ENCODE measurements at regions not wholly inside any gene's neighbourhood (a gene's known extent, or its start where the extent isn't known, plus 50 kb on each side); places are given as distances from the start of the nearest gene placed in this dataset.

DNA sequence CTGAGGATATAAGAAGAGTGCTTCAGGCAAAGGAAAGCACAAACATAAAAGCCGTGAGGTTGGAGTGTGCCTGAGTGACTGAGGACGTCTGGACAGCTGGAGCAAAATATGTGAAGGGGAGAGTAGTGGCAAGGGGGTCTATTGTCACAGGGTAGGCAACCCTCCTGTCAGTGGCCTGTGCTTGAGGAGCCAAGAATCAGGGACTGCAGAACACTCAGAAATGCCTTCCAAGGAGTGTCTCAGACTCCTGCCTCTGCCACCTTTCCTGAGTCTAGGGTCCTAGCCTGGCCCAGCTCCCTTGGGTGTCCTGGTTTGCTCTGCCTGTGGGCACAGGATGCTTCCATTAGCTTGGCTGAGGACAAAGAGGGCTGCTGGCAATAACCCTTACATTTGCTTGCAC is 152.5 kb upstream of the PJA1 start (continued):
- TF ChIP-seq, protein P1, sequence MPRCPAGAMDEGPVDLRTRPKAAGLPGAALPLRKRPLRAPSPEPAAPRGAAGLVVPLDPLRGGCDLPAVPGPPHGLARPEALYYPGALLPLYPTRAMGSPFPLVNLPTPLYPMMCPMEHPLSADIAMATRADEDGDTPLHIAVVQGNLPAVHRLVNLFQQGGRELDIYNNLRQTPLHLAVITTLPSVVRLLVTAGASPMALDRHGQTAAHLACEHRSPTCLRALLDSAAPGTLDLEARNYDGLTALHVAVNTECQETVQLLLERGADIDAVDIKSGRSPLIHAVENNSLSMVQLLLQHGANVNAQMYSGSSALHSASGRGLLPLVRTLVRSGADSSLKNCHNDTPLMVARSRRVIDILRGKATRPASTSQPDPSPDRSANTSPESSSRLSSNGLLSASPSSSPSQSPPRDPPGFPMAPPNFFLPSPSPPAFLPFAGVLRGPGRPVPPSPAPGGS (IDR thresholded peaks at IDR 0.05; ENCODE audit: borderline replicate concordance, insufficient read depth, low read depth, low read length, poor library complexity, severe bottlenecking): no peak
- TF ChIP-seq SREBF1 (IDR thresholded peaks at IDR 0.05; ENCODE audit: low read length) (no peak), TBL1XR1 (IDR thresholded peaks at IDR 0.05; ENCODE audit: low read depth, low read length) (no peak)

DNA sequence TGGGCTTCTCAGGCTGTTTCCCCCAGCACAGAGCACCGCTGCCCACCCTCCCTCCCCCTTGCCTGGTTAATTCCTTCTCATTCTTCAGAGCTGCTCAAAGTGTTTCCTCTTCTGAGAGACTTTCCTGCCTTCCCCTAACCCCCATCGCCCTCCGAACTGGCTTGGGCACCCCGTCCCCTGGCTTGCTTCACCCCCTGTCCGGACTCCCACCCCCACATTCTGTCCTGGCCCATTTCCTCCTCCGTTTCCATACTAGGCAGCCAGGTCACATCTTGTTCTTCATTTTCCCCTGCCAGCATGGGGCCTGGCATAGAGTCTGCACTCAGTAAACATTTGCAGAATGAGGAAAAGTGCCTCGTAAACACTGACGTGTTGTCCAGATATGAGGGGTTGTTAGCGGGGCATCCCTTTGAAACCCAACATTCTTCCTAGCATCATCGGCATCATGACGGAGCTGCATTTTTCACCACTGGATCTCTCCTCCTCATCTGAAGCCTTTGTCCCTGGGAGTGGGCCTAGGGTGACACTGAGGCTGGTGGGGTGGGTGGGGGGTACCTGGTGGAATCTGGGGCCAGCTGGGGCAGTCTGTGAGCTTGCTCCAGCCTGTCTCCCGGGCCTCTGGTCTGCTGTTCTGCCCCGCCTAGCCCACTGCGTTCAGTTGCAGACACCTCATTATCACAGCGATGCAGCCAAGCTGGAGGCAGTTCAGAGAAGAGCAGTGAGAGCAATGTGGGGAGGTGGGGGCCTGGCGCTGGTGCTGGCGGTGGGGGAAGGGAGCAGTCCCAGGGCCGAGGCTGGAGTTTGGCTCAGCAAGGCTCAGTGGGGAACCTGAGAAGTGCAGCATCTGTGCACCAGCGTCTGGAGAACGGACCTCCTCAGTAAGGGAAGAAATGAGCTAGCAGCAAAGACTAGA is 149.4 kb upstream of the PJA1 start:
- no peaks in the 10 kb centered on the region for H3K27me3 ChIP-seq (replicated peaks in 1 of 2; ENCODE audit: control insufficient read depth in 2 of 2, insufficient read depth in 2 of 2, low read length in 1 of 2)
- SMC1A ChIA-PET (ENCODE audit: uncharacterized antibody, unreplicated experiment): no interaction called here
- TF ChIP-seq NR2C2 (IDR thresholded peaks at IDR 0.05; ENCODE audit: borderline replicate concordance, control insufficient read depth, insufficient read length, low read depth) (no peak), RUNX3 (IDR thresholded peaks at IDR 0.05; ENCODE audit: low read length) (no peak), SREBF1 (IDR thresholded peaks at IDR 0.05; ENCODE audit: low read length) (no peak), POLR2A (IDR thresholded peaks at IDR 0.05; ENCODE audit: low read depth, low read length) (no peak), CHD2 (IDR thresholded peaks at IDR 0.05; ENCODE audit: borderline replicate concordance, low read depth, low read length) (no peak), MEF2A (IDR thresholded peaks at IDR 0.05; ENCODE audit: insufficient read depth, low read depth, low read length) (no peak), IKZF1 (conservative IDR thresholded peaks at IDR 0.05) (no peak), FOXM1 (IDR thresholded peaks at IDR 0.05; ENCODE audit: low read depth, low read length) (no peak), SIN3A (IDR thresholded peaks at IDR 0.05; ENCODE audit: low read depth, low read length) (no peak), HCFC1 (IDR thresholded peaks at IDR 0.05; ENCODE audit: low read length) (no peak), TARDBP (IDR thresholded peaks at IDR 0.05; ENCODE audit: borderline replicate concordance) (no peak), EZH2 (IDR thresholded peaks at IDR 0.05; ENCODE audit: borderline replicate concordance, control insufficient read depth, low read depth, low read length) (no peak), ATF7 (IDR thresholded peaks at IDR 0.05; ENCODE audit: low read depth) (no peak), EED (IDR thresholded peaks at IDR 0.05; ENCODE audit: low read depth) (no peak), MXI1 (IDR thresholded peaks at IDR 0.05; ENCODE audit: low read depth, low read length) (no peak), POLR2AphosphoS5 (IDR thresholded peaks at IDR 0.05; ENCODE audit: low read length) (no peak), IRF4 (IDR thresholded peaks at IDR 0.05; ENCODE audit: low read depth, low read length) (no peak)
- TF ChIP-seq, protein P2, sequence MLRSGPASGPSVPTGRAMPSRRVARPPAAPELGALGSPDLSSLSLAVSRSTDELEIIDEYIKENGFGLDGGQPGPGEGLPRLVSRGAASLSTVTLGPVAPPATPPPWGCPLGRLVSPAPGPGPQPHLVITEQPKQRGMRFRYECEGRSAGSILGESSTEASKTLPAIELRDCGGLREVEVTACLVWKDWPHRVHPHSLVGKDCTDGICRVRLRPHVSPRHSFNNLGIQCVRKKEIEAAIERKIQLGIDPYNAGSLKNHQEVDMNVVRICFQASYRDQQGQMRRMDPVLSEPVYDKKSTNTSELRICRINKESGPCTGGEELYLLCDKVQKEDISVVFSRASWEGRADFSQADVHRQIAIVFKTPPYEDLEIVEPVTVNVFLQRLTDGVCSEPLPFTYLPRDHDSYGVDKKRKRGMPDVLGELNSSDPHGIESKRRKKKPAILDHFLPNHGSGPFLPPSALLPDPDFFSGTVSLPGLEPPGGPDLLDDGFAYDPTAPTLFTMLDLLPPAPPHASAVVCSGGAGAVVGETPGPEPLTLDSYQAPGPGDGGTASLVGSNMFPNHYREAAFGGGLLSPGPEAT (IDR thresholded peaks at IDR 0.05; ENCODE audit: low read depth): no peak
- TF ChIP-seq, protein P1 (IDR thresholded peaks at IDR 0.05; ENCODE audit: borderline replicate concordance, insufficient read depth, low read depth, low read length, poor library complexity, severe bottlenecking): no peak

More for the DNA sequence above, 149.4 kb upstream of the PJA1 start:
- ChIA-PET POLR2A (no interaction called here), CTCF (no interaction called here), RAD21 (ENCODE audit: unreplicated experiment) (no interaction called here)
- no peaks in the 10 kb centered on the region for H3K4me1 ChIP-seq (ENCODE audit: control insufficient read depth, insufficient read depth, low read length)
- FAIRE-seq: no peak
- no peak overlapping the region for H3K9ac ChIP-seq (ENCODE audit: control insufficient read depth, insufficient read depth, low read length)
- H3K36me3 ChIP-seq (ENCODE audit: control insufficient read depth in 2 of 2, insufficient read depth in 2 of 2, low read length in 1 of 2): no peaks in the 10 kb centered on the region
- H3K9me3 ChIP-seq (replicated peaks; ENCODE audit: control insufficient read depth, insufficient read depth, low read length): no peaks in the 10 kb centered on the region
- H2AFZ ChIP-seq (ENCODE audit: control insufficient read depth, low read depth, low read length): no peak overlapping the region
- BruUV-seq (replicated peaks): no TSS peak
- DNase-seq (ENCODE audit: low read depth, low spot score): no peak
- 39% methylated on average over 17 of the region's 20 CpGs for WGBS (ENCODE audit: insufficient coverage, insufficient replicate concordance, low lambda C conversion rate, missing lambda C conversion rate)
- no peaks in the 10 kb centered on the region for H3K79me2 ChIP-seq (ENCODE audit: control insufficient read depth, insufficient read depth, low read length)
- no peak overlapping the region for H3K4me3 ChIP-seq
- no peaks in the 10 kb centered on the region for H4K20me1 ChIP-seq (ENCODE audit: control insufficient read depth, insufficient read depth)
- no peak overlapping the region for H3K27ac ChIP-seq (ENCODE audit: control insufficient read depth, insufficient read depth)
- ATAC-seq: no peak
- no peak overlapping the region for H3K4me2 ChIP-seq (ENCODE audit: control insufficient read depth, insufficient read depth)
- in situ Hi-C loops (cut with MboI) (no loop called here), intact Hi-C loops (cut with micrococcal nuclease; ENCODE audit: unreplicated experiment) (no loop called here)
